NT2/D1 (cell line): ENCODE measurements at regions not wholly inside any gene's neighbourhood (a gene's known extent, or its start where the extent isn't known, plus 50 kb on each side); places are given as distances from the start of the nearest gene placed in this dataset.
"Not testable (repeated sequence)": the region's sequence is repeated elsewhere in the genome, so short reads cannot be mapped to it uniquely, and the experiment has no call there.

Source experiments
- DNase-seq: peaks from one replicate; pipeline ENCODE4 v3.0.0-alpha.2; 2011; ENCODE audit warnings: low read depth, low spot score
- H3K27me3 ChIP-seq: 2 replicates; pipeline ENCODE4 v1.6.0; 2011; ENCODE audit warnings: mild to moderate bottlenecking; ENCODE audit not compliant: insufficient read length, insufficient read depth
- H3K36me3 ChIP-seq: 2 replicates; pipeline ENCODE4 v1.6.1; 2011; ENCODE audit warnings: mild to moderate bottlenecking, low read length, mixed read lengths; ENCODE audit not compliant: insufficient read depth, insufficient read length
- H3K4me1 ChIP-seq: 2 replicates; pipeline ENCODE4 v1.5.1; 2011; ENCODE audit not compliant: insufficient read depth, insufficient read length
- H3K4me3 ChIP-seq: 2 replicates; pipeline ENCODE4 v1.5.1; 2011; ENCODE audit warnings: low read depth; ENCODE audit not compliant: insufficient read length
- H3K9ac ChIP-seq: 2 replicates; pipeline ENCODE4 v1.6.0; 2011; ENCODE audit warnings: low read depth; ENCODE audit not compliant: insufficient read length
- H3K9me3 ChIP-seq: 2 replicates; pipeline ENCODE4 v1.5.1; 2011; ENCODE audit warnings: mild to moderate bottlenecking, low read length; ENCODE audit not compliant: insufficient read depth
- SUZ12 ChIP-seq: IDR thresholded peaks from 2 replicates; pipeline ENCODE4 v1.6.1; 2011; ENCODE audit not compliant: insufficient read length, insufficient read depth; ENCODE audit errors: extremely low read depth
- YY1 ChIP-seq: IDR thresholded peaks from 2 replicates; pipeline ENCODE4 v1.6.1; 2011; ENCODE audit not compliant: insufficient read length, insufficient read depth
- ZNF274 ChIP-seq: IDR thresholded peaks from 2 replicates; pipeline ENCODE4 v1.6.1; 2011; ENCODE audit warnings: mild to moderate bottlenecking, low read depth, low read length

GRCh38 chr17:70934835-70935234, 765.5 kb downstream of the KCNJ2 start:
- Histone ChIP-seq H3K9ac (no peak overlapping the region), H3K9me3 (no peaks in the 10 kb centered on the region), H3K4me3 (no peak overlapping the region), H3K27me3 (no peaks in the 10 kb centered on the region), H3K36me3 (no peaks in the 10 kb centered on the region), H3K4me1 (no peaks in the 10 kb centered on the region)
- TF ChIP-seq ZNF274 (no peak), YY1 (no peak), SUZ12 (no peak)
- DNase-seq, result no peak

GRCh38 chr17:70936724-70937123, 767.4 kb downstream of the KCNJ2 start:
- Histone ChIP-seq H3K4me3 (no peak overlapping the region), H3K9ac (no peak overlapping the region), H3K9me3 (no peaks in the 10 kb centered on the region), H3K36me3 (no peaks in the 10 kb centered on the region), H3K27me3 (no peaks in the 10 kb centered on the region), H3K4me1 (no peaks in the 10 kb centered on the region)
- TF ChIP-seq ZNF274 (no peak), SUZ12 (no peak), YY1 (no peak)
- no peak for DNase-seq

- no peaks in the 10 kb centered on the region for H3K4me1 ChIP-seq
- H3K27me3 ChIP-seq, result no peaks in the 10 kb centered on the region
- no peak overlapping the region for H3K9ac ChIP-seq
- DNase-seq, result no peak
- H3K36me3 ChIP-seq, result no peaks in the 10 kb centered on the region
- no peaks in the 10 kb centered on the region for H3K9me3 ChIP-seq
- H3K4me3 ChIP-seq, result no peak overlapping the region
- TF ChIP-seq YY1, result no peak
- no peak for TF ChIP-seq SUZ12
- no peak for TF ChIP-seq ZNF274
These were observed 769.0 kb downstream of the KCNJ2 start for GRCh38 chr17:70938336-70938735.

GRCh38 chr17:70945386-70945785, 776.1 kb downstream of the KCNJ2 start:
- DNase-seq, result no peak
- H3K9ac ChIP-seq, result no peak overlapping the region
- no peaks in the 10 kb centered on the region for H3K4me1 ChIP-seq

GRCh38 chr17:70947215-70947614, 777.9 kb downstream of the KCNJ2 start:
- Histone ChIP-seq H3K27me3 (no peaks in the 10 kb centered on the region), H3K36me3 (no peaks in the 10 kb centered on the region), H3K4me3 (no peak overlapping the region), H3K9ac (no peak overlapping the region), H3K4me1 (no peaks in the 10 kb centered on the region), H3K9me3 (no peaks in the 10 kb centered on the region)
- DNase-seq, result no peak
- TF ChIP-seq ZNF274 (no peak), YY1 (no peak), SUZ12 (no peak)

More at GRCh38 chr17:70945386-70945785, 776.1 kb downstream of the KCNJ2 start:
- Histone ChIP-seq H3K36me3 (no peaks in the 10 kb centered on the region), H3K9me3 (no peaks in the 10 kb centered on the region), H3K27me3 (no peaks in the 10 kb centered on the region), H3K4me3 (no peak overlapping the region)
- no peak for TF ChIP-seq SUZ12
- no peak for TF ChIP-seq ZNF274
- no peak for TF ChIP-seq YY1

- H3K36me3 ChIP-seq, result no peaks in the 10 kb centered on the region
- H3K4me1 ChIP-seq, result no peaks in the 10 kb centered on the region
- DNase-seq, result no peak
- H3K4me3 ChIP-seq, result no peak overlapping the region
- TF ChIP-seq ZNF274 (no peak), YY1 (no peak), SUZ12 (no peak)
- no peaks in the 10 kb centered on the region for H3K27me3 ChIP-seq
- H3K9me3 ChIP-seq, result no peaks in the 10 kb centered on the region
- H3K9ac ChIP-seq, result no peak overlapping the region
These were observed 778.6 kb downstream of the KCNJ2 start for GRCh38 chr17:70947636-70948565.

GRCh38 chr17:70953140-70953539, 783.8 kb downstream of the KCNJ2 start:
- H3K27me3 ChIP-seq, H3K9me3 ChIP-seq, H3K4me3 ChIP-seq, H3K4me1 ChIP-seq, DNase-seq, H3K9ac ChIP-seq, H3K36me3 ChIP-seq: not testable (repeated sequence)

- no peaks in the 10 kb centered on the region for H3K27me3 ChIP-seq
- no peak overlapping the region for H3K4me3 ChIP-seq
- no peak for DNase-seq
- H3K9me3 ChIP-seq, result no peaks in the 10 kb centered on the region
- no peaks in the 10 kb centered on the region for H3K4me1 ChIP-seq
- no peaks in the 10 kb centered on the region for H3K36me3 ChIP-seq
- no peak overlapping the region for H3K9ac ChIP-seq
- no peak for TF ChIP-seq YY1
- TF ChIP-seq ZNF274, result no peak
- no peak for TF ChIP-seq SUZ12
These were observed 786.1 kb downstream of the KCNJ2 start for GRCh38 chr17:70955441-70955840.
